Mesothelial cell of epicardium (in vitro differentiated cells): ENCODE measurements at regions not wholly inside any gene's neighbourhood (a gene's known extent, or its start where the extent isn't known, plus 50 kb on each side); places are given as distances from the start of the nearest gene placed in this dataset.

Source experiments
- DNase-seq, 2 experiments: peaks; one replicate each; pipeline ENCODE4 v3.0.0; 2021; ENCODE audit warnings: low spot score in 2 of 2; ENCODE audit not compliant: unreplicated experiment in 2 of 2
- H3K27ac Mint-ChIP-seq: 2 replicates; pipeline ENCODE4 v1.8.0; 2021; ENCODE audit warnings: mixed read lengths
- H3K27me3 Mint-ChIP-seq: 2 replicates; pipeline ENCODE4 v1.8.0; 2021; ENCODE audit warnings: low read depth, mixed read lengths
- H3K36me3 Mint-ChIP-seq: 2 replicates; pipeline ENCODE4 v1.8.0; 2021; ENCODE audit warnings: mixed read lengths
- H3K4me1 Mint-ChIP-seq: 2 replicates; pipeline ENCODE4 v1.8.0; 2021; ENCODE audit warnings: mixed read lengths
- H3K4me3 Mint-ChIP-seq: 2 replicates; pipeline ENCODE4 v1.8.0; 2021; ENCODE audit warnings: mild to moderate bottlenecking, moderate library complexity, mixed read lengths
- H3K9me3 Mint-ChIP-seq: 2 replicates; pipeline ENCODE4 v1.8.0; 2021; ENCODE audit warnings: mixed read lengths
- TF ChIP-seq, protein P1 (sequence below): fragments of 200-600 bp; sonication (generic); IDR thresholded peaks from one replicate; pipeline ENCODE4 v1.5.0; 2021; ENCODE audit warnings: antibody characterized with exemption; ENCODE audit not compliant: unreplicated experiment

DNA sequence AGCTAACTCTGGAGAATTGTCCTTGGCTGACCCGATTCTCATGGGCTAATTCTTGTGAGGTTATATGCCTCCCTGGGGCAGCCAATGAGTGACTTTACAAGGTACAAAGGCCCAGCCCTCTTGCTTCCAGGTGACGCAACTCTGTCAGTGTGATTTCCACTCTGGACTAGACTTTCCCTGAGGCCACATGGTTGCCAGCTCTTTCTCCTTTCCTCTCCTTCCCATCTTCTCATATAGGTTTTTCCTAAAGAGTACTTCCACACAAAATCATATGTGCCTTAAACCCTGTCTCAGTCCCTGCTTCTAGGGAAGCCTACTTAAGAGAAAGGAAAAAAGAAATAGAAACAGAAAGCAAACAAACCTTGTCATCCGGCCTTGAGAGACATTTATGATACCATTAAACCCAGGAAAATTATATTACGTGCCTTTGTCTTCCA, 226.2 kb upstream of the ZSWIM2 start:
- TF ChIP-seq, protein P1, sequence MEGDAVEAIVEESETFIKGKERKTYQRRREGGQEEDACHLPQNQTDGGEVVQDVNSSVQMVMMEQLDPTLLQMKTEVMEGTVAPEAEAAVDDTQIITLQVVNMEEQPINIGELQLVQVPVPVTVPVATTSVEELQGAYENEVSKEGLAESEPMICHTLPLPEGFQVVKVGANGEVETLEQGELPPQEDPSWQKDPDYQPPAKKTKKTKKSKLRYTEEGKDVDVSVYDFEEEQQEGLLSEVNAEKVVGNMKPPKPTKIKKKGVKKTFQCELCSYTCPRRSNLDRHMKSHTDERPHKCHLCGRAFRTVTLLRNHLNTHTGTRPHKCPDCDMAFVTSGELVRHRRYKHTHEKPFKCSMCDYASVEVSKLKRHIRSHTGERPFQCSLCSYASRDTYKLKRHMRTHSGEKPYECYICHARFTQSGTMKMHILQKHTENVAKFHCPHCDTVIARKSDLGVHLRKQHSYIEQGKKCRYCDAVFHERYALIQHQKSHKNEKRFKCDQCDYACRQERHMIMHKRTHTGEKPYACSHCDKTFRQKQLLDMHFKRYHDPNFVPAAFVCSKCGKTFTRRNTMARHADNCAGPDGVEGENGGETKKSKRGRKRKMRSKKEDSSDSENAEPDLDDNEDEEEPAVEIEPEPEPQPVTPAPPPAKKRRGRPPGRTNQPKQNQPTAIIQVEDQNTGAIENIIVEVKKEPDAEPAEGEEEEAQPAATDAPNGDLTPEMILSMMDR: no peak
- Mint-ChIP-seq H3K9me3 (peaks cover 8% of the 10 kb centered on the region), H3K4me1 (no peaks in the 10 kb centered on the region), H3K27me3 (no peaks in the 10 kb centered on the region), H3K27ac (no peak overlapping the region), H3K4me3 (no peak overlapping the region), H3K36me3 (no peaks in the 10 kb centered on the region)
- no peak for DNase-seq

DNA sequence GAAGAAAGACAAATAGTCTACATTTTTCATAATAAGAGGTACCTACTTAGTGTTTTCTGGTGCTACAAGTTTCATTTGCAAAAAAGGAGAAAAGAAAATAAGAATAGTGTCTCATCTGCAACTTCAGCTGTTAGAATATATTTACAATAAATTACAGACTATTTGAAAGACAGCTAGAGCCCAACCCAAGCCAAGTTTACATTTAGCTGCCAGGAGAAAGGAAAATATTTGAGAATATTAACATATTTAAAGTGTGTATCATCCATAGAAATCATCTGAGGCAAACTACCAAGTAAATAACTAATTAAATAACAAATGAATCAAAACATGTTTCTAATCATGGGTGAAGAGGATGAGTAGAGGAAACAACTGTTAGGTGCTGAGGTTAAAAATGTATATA, 209.2 kb upstream of the ZSWIM2 start:
- H3K4me3 Mint-ChIP-seq: no peak overlapping the region
- H3K27me3 Mint-ChIP-seq: no peaks in the 10 kb centered on the region

DNA sequence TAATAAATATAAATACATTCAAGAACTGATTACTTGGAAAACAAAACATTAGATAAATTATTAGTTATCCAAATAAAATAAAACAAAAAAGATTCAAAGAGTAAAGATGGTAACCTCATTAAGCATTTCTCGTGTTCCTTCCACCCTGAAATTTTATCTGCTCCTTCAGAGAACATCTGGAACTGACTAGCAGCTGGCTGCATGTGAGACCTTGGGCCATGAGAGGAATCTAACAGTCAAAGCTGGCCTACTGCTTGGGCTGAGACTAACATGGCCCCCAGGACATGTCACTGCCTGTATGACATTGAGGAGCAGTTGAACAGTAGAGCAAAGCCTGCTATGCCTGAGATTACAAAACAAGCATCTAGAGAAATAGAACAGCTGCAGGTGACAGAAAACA, 208.5 kb upstream of the ZSWIM2 start:
- H3K4me1 Mint-ChIP-seq: no peaks in the 10 kb centered on the region
- H3K27me3 Mint-ChIP-seq: no peaks in the 10 kb centered on the region
- H3K4me3 Mint-ChIP-seq: no peak overlapping the region
- TF ChIP-seq, protein P1: no peak
- DNase-seq: no peak
- peaks cover 9% of the 10 kb centered on the region for H3K9me3 Mint-ChIP-seq
- no peak overlapping the region for H3K27ac Mint-ChIP-seq
- no peaks in the 10 kb centered on the region for H3K36me3 Mint-ChIP-seq

More for the DNA sequence above, 209.2 kb upstream of the ZSWIM2 start:
- H3K9me3 Mint-ChIP-seq: peaks cover 3% of the 10 kb centered on the region
- TF ChIP-seq, protein P1: no peak
- no peak for DNase-seq
- H3K27ac Mint-ChIP-seq: no peak overlapping the region
- no peaks in the 10 kb centered on the region for H3K4me1 Mint-ChIP-seq
- no peaks in the 10 kb centered on the region for H3K36me3 Mint-ChIP-seq

DNA sequence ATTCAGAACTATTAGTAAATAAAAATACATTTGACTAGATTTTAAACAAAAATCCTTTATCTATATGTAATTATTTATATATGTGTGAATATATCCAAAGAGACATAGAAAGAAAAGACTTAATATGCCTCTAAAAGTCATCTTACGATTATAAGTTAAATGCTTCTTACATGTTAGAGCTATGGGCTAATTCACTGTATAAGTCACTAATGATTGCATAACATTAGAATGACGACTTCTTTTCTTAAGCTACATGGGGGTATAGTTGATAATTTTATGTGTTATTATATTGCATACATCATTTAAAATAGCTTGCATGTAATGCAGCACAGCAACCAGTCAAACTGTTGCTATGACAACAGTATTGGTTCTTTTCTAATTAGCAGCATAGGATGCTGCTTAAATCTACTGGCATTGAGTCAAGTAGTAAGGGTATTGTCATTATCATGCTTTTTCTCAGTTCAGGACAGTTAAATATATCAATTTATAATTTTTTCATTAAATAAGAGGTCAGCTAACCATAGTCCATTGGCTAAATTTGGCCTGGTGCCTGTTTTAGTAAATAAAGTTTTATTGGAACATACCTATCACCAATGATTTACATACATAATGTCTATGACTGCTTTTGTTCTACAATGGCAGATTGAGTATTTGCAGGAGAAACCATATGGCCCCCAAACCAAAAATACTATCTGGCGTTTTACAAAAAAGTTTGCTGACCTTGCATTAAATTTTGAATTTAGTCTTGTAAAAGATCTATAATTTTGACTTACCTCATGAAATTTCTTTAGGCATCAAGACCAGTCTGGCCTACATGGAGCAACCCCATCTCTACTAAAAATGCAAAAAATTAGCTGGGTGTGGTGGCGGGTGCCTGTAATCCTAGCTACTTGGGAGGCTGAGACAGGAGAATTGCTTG, 207.7 kb upstream of the ZSWIM2 start:
- H3K27ac Mint-ChIP-seq: no peak overlapping the region
- no peaks in the 10 kb centered on the region for H3K4me1 Mint-ChIP-seq
- H3K27me3 Mint-ChIP-seq: no peaks in the 10 kb centered on the region
- no peak overlapping the region for H3K4me3 Mint-ChIP-seq
- TF ChIP-seq, protein P1: no peak
- DNase-seq: no peak
- H3K9me3 Mint-ChIP-seq: peaks cover 12% of the 10 kb centered on the region
- H3K36me3 Mint-ChIP-seq: no peaks in the 10 kb centered on the region

DNA sequence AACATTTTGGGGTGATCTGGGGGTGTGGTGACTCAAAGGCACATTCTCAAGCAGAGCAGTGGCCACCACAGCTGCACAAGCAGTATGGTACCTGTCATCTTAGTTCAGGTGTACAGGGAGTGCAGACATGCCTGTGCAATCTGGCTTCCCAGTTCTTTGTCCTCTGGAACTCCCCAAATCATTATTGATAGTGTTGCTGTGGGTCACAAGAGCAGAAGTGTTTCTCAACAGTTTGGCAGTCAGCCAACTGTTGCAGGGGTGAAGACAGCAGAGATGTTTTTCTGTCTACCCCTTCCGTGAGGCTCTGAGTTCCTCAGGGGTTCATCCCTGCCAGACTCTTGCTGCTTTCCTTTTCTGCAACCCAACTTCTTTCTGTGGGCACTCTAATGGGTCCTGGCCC, 206.5 kb upstream of the ZSWIM2 start:
- H3K27ac Mint-ChIP-seq: no peak overlapping the region
- no peak for DNase-seq
- TF ChIP-seq, protein P1: no peak
- no peaks in the 10 kb centered on the region for H3K4me1 Mint-ChIP-seq
- H3K4me3 Mint-ChIP-seq: no peak overlapping the region
- H3K27me3 Mint-ChIP-seq: no peaks in the 10 kb centered on the region
- no peaks in the 10 kb centered on the region for H3K36me3 Mint-ChIP-seq
- H3K9me3 Mint-ChIP-seq: peaks cover 20% of the 10 kb centered on the region
